Upper lobe of right lung (tissue), 1 donor: ENCODE measurements at regions not wholly inside any gene's neighbourhood (a gene's known extent, or its start where the extent isn't known, plus 50 kb on each side); places are given as distances from the start of the nearest gene placed in this dataset.

Experiments used
- ATAC-seq: fragments of 200-7000 bp; cut with Tn5 transposase; one replicate; pipeline ENCODE4 v1.9.1; 2020; ENCODE audit warnings: mild to moderate bottlenecking, moderate library complexity
- DNase-seq: peaks from one replicate; pipeline ENCODE4 v3.0.0-alpha.2; 2020
- H3K27ac ChIP-seq: fragments of 200-600 bp; one replicate; pipeline ENCODE4 v1.8.0; 2022
- H3K27me3 ChIP-seq: fragments of 200-600 bp; one replicate; pipeline ENCODE4 v1.8.0; 2022; ENCODE audit warnings: mild to moderate bottlenecking
- H3K36me3 ChIP-seq: fragments of 200-600 bp; one replicate; pipeline ENCODE4 v1.8.0; 2022
- H3K4me1 ChIP-seq: fragments of 200-600 bp; one replicate; pipeline ENCODE4 v1.8.0; 2022
- H3K4me3 ChIP-seq: fragments of 200-600 bp; one replicate; pipeline ENCODE4 v1.8.0; 2022; ENCODE audit warnings: mild to moderate bottlenecking
- H3K9me3 ChIP-seq: fragments of 200-600 bp; one replicate; pipeline ENCODE4 v1.8.0; 2022
- CTCF ChIP-seq: fragments of 200-600 bp; IDR thresholded peaks from one replicate; pipeline ENCODE4 v1.8.0; 2022; ENCODE audit warnings: antibody characterized with exemption
- intact Hi-C: fragments of 100-400 bp; cut with DNase I; formaldehyde crosslinking; loops from one replicate; pipeline ENCODE4 v1.11.0; 2022
- donor health status: DM: no; HTN: yes; CAD: no; lungs with severe emphysema.

GRCh38 chr6:12656906-12657305 lies 59.7 kb upstream of the PHACTR1 start:
- Histone ChIP-seq H3K4me3 (no peak overlapping the region), H3K36me3 (no peaks in the 10 kb centered on the region), H3K4me1 (no peaks in the 10 kb centered on the region), H3K27me3 (no peaks in the 10 kb centered on the region), H3K27ac (no peak overlapping the region), H3K9me3 (no peaks in the 10 kb centered on the region)
- no peak for ATAC-seq
- TF ChIP-seq CTCF, result no peak
- DNase-seq, result no peak
- intact Hi-C loops, result no loop called here

GRCh38 chr6:12657884-12658283 lies 58.7 kb upstream of the PHACTR1 start:
- DNase-seq (no peak), ATAC-seq (no peak)
- no peaks in the 10 kb centered on the region for H3K27me3 ChIP-seq
- no peaks in the 10 kb centered on the region for H3K9me3 ChIP-seq
- no peaks in the 10 kb centered on the region for H3K36me3 ChIP-seq
- intact Hi-C loops, result no loop called here
- no peak overlapping the region for H3K27ac ChIP-seq
- no peaks in the 10 kb centered on the region for H3K4me1 ChIP-seq
- H3K4me3 ChIP-seq, result no peak overlapping the region
- TF ChIP-seq CTCF, result no peak

- Histone ChIP-seq H3K27me3 (no peaks in the 10 kb centered on the region), H3K36me3 (no peaks in the 10 kb centered on the region), H3K4me1 (no peaks in the 10 kb centered on the region), H3K9me3 (no peaks in the 10 kb centered on the region), H3K27ac (no peak overlapping the region), H3K4me3 (no peak overlapping the region)
- no peak for TF ChIP-seq CTCF
- ATAC-seq (no peak), DNase-seq (no peak)
- intact Hi-C loops, result no loop called here
These were observed 55.0 kb upstream of the PHACTR1 start for GRCh38 chr6:12661432-12662089.
